SU-DHL-6 (cell line): ENCODE measurements at regions not wholly inside any gene's neighbourhood (a gene's known extent, or its start where the extent isn't known, plus 50 kb on each side); places are given as distances from the start of the nearest gene placed in this dataset.

Source experiments
- CTCF ChIP-seq: fragments of 200-600 bp; sonication (generic); IDR thresholded peaks from one replicate; pipeline ENCODE4 v1.5.1; 2017; ENCODE audit warnings: antibody characterized with exemption, mild to moderate bottlenecking, low read length, moderate library complexity; ENCODE audit not compliant: insufficient read depth, poor library complexity, severe bottlenecking
- EZH2phosphoT487 ChIP-seq: fragments of 200-600 bp; sonication (generic), shearing (Covaris generic); conservative IDR thresholded peaks from 2 replicates; pipeline ENCODE4 v1.6.1; 2018; ENCODE audit warnings: mild to moderate bottlenecking, antibody characterized with exemption, low read length, moderate library complexity, mixed read lengths

- TF ChIP-seq EZH2phosphoT487 (no peak), CTCF (no peak)
Measured at GRCh38 chr7:132002343-132002968, 446.0 kb upstream of the PODXL start.
